HG03565 (cell line): ENCODE measurements at regions not wholly inside any gene's neighbourhood (a gene's known extent, or its start where the extent isn't known, plus 50 kb on each side); places are given as distances from the start of the nearest gene placed in this dataset.
"Not testable (repeated sequence)": the region's sequence is repeated elsewhere in the genome, so short reads cannot be mapped to it uniquely, and the experiment has no call there.

ENCODE experiments used
- ATAC-seq: cut with Tn5 transposase; IDR thresholded peaks from one replicate; pipeline ENCODE4 v1.9.1; 2021; ENCODE audit warnings: mild to moderate bottlenecking, moderate library complexity; ENCODE audit not compliant: unreplicated experiment

- no peak for ATAC-seq
These were observed 231.3 kb upstream of the ARHGEF26 start for GRCh38 chr3:153889905-153890334.

DNA sequence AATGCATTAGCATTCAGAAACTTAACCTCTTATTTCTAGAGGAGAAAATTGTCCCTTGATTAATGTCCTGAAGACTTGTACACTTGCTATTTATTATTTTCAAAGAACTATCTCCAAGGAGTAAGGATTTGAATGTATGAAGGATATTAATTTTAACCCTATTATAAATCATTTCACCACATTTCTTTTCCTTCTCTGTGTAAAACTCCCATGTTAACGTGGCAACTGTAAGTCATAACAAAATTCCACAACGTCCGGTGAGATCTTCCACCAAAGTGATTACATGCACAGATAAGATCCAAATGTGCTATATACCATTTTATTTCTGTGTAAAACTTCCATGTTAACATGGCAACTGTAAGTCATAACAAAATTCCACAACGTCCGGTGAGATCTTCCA lies 229.1 kb upstream of the ARHGEF26 start:
- ATAC-seq, result no peak

- no peak for ATAC-seq
These were observed 226.3 kb upstream of the ARHGEF26 start for GRCh38 chr3:153894857-153895256.

- no peak for ATAC-seq
These were observed 225.0 kb upstream of the ARHGEF26 start for GRCh38 chr3:153896197-153896596.

DNA sequence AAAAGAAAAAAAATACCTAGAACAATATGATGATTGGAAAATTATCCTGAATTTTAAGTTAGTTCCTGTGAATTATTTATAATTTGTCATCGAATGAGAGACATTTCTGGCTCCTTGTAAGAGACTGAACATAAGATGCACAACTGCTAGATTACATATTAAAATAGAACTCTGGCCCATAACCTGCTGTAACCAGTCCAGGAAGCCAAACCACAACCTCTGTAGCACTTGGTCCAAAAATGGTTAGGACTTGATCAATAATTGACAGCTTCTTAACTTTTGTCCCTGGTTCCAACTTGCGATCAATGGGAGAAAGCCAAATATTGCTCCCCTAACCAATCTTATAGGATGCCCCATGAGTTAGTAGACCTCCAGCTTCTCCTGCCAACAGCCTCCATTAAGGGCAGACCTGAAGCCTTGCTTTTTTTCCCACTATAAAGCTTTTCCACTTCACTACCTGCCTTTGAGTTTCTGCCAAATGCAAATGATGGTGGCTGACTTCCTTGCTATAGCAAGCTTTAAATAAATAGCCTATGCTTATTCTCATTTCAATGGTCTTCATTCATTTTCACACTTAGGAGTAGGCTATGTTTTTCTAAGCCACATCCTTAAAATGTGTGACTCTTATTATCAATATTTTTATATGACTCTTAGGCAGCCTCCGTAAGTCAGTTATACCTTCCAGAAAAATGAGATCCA lies 224.0 kb upstream of the ARHGEF26 start:
- ATAC-seq, result peak; percentile 58

GRCh38 chr3:153897842-153898241 lies 223.3 kb upstream of the ARHGEF26 start:
- ATAC-seq, result peak; percentile 67

DNA sequence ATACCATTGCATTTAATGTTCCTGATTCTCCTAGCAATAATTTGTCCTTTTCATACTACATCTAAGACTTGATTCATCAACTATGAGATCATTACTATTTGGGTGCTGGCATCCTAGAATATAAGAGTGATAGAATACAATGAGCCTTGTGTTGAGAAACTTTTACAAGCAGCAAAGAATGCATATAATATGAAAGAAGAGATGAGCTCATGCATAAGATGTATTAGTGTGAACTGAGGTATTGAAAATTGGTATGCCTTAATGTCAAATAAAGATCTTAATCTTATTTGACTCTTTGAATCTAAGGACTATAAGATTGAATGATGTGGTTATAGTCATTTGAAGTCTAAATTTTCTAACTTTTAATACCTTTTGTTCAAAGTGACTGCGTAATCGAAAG lies 220.0 kb upstream of the ARHGEF26 start:
- ATAC-seq, result no peak

DNA sequence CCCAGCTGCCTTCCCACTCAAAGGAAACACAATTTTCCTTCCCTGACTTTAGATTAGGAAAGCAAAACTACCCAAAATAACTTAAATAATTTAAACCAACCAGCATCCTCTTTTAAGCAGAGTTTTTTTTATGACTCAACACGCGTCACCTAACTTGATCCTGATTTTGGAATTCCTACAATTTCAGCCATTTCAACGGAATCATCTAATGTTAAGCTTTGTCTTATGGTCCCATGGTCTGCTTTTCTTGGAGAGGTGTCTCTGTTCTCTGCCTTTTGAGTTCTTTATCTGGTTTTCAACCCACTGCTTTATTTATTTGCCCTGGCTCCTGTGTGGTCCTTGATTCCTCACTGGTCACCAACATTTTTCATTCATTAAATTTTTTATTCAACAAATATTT lies 219.2 kb upstream of the ARHGEF26 start:
- no peak for ATAC-seq

DNA sequence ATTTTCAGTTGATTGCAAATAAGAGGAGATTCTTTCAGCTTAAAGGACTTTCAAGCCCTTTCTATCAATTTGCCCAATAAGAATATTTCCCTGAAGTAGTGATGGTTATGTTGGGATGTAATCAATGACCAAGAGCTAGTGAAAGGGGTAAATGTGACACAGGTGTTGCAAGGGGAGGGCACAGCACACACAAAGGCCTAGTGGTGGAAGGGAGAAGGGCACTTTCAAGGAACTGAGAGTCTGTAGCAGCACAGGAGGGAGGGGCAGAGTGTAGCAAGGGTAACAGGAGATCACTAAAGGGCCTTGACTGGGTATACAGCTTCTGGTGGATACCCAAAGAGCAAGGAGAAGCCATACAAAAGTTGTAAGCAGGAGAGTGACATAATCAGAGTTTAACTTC lies 217.8 kb upstream of the ARHGEF26 start:
- peak; percentile 81 for ATAC-seq

DNA sequence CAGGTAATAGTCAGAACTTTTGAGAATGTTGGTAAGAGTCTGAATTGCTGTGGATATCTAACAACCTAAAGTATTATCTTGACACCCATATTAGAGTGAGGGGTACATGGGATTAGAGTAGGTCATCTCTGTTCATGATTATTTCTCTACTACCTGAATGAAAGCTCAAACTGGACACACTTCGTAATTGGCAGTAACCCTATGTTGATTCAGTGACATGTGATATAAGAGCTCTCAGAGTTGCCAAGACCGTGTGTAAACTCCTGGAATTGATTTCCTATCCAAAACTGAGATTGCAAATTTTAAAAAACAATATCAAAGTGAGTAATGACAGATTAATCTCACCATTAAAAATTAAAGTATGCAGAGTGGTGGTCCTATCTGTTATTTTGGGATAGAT lies 214.8 kb upstream of the ARHGEF26 start:
- no peak for ATAC-seq

DNA sequence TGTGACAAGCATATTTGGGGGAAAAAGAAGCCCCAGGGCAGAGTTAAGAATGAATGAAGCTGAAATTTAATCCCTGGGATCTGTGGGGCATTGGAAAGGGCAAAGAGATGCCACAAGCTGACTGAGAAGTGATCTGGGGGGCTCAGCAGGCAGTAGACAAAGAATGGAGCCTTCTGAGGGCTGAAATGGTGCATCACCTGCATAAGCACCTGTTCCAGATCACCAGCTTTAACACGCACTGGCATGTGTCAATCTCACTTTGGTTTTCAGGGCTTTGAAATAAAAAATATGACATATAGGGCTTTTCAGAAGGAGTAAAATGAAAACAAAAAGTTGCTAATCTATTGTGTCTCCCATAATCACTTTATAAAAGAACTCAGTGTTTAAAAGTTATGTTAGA lies 210.8 kb upstream of the ARHGEF26 start:
- ATAC-seq, result no peak

GRCh38 chr3:153911116-153911515 lies 210.1 kb upstream of the ARHGEF26 start:
- ATAC-seq, result no peak

DNA sequence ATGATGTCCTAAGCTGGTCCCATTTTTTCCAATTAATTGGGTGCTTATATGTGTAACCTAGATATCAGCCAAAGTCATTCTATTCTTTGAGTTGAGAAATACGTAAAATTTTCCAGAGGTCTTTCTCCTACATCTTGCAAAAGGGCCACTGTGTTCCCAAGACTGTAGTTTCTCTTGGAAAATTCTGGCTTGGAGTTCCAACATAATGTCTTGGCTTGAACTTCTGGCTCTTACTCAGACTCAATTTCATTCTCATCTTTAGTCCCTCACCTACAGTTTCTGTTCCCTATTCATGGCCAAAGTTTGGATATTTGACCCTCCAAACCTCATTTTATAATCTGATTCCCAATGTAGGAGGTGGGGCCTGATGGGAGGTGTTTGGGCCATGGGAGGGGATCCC lies 201.4 kb upstream of the ARHGEF26 start:
- no peak for ATAC-seq

- no peak for ATAC-seq
These were observed 199.4 kb upstream of the ARHGEF26 start for GRCh38 chr3:153921826-153922225.

GRCh38 chr3:153925841-153926514 lies 195.2 kb upstream of the ARHGEF26 start:
- ATAC-seq, result no peak

DNA sequence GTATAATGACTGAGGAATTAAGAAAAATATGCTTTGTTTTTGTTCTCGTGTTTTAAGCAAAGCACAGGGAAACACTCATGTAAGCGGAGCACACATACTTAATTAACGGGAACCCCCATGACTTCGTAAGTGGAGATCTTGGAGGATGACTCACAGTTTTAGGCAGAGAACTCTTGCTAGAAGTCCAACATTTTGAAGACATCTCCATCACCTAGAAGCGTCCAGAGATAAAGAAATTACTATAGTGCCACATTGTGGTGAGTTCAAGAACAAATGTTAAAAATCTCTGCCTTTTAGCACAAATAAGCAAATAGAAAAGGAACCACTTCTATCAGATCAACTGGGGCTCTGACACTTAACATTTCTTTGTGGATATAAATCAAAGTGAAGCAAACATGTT lies 194.1 kb upstream of the ARHGEF26 start:
- ATAC-seq, result no peak

DNA sequence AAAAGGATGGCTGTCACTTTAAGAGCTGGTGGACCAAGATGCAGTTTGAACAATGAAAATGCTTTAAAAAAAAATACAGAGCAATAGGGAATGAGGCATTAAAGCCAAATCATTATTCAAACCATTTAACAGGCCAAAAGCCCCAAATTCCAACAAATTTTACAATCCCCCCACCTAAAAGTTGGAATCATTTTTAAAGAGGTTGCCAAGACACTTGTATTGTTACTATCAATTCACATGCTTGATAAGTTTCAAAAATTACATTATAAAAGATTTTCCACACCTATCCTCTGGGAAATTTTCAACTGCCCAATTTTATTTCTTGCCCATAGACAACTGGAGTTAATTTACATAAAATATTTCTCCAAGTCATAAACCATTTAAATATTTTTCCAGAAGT lies 192.3 kb upstream of the ARHGEF26 start:
- no peak for ATAC-seq

DNA sequence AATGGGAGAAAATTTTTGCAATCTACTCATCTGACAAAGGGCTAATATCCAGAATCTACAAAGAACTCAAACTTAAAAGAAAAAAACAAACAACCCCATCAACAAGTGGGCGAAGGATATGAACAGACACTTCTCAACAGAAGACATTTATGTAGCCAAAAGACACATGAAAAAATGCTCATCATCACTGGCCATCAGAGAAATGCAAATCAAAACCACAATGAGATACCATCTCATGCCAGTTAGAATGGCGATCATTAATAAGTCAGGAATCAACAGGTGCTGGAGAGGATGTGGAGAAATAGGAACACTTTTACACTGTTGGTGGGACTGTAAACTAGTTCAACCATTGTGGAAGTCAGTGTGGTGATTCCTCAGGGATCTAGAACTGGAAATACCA lies 187.7 kb upstream of the ARHGEF26 start:
- not testable (repeated sequence) for ATAC-seq

GRCh38 chr3:153944084-153944483 lies 177.1 kb upstream of the ARHGEF26 start:
- no peak for ATAC-seq

DNA sequence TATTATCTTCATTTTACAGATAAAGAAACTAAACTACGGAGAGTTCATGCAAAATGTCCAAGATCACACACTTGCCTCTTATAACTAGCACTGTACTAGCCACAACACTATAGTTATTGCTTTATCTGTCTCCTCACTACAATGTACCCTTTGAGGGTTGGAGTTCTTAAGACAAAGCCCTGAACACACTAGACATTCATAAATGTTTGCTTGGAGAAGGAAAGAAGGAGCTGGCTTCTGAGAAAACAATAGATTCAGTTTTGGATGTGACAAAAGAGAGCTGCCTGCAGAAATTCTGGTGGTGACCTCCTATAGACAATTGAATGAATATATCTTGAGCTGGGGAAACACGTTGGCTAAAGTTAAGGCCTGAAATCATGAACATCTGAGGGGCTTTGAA lies 169.9 kb upstream of the ARHGEF26 start:
- no peak for ATAC-seq

GRCh38 chr3:153952091-153952490 lies 169.1 kb upstream of the ARHGEF26 start:
- no peak for ATAC-seq

DNA sequence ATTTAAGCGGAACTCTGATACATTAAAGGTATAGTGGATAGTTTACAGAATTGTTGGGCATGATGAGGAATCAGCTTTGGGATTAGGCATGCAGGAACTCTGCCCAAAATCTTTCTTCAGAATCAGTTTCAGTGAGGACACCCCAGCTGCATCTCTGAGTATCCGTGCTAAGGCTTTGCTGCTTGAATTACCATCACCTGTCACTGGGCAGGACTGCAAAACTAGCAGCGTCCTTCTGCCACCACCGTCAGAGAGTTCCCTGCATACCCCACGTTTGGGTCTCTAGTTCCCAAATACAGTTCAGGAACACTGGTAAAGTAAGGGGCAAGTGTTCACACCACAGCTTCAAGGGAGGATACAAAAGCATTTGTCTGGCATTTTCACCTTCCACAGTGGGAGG lies 164.6 kb upstream of the ARHGEF26 start:
- ATAC-seq, result no peak

GRCh38 chr3:153957421-153957820 lies 163.8 kb upstream of the ARHGEF26 start:
- no peak for ATAC-seq
